Choroid plexus epithelial cell (primary cell): ENCODE measurements at regions not wholly inside any gene's neighbourhood (a gene's known extent, or its start where the extent isn't known, plus 50 kb on each side); places are given as distances from the start of the nearest gene placed in this dataset.

Experiments used
- DNase-seq: peaks from one replicate; pipeline ENCODE4 v3.0.0-alpha.2; 2010; ENCODE audit warnings: low read depth
- H3K4me3 ChIP-seq: 2 replicates; pipeline ENCODE4 v1.5.1; 2011; ENCODE audit warnings: low read depth, mild to moderate bottlenecking, control low read depth, low read length, moderate library complexity
- CTCF ChIP-seq: conservative IDR thresholded peaks from 2 replicates; pipeline ENCODE4 v1.5.1; 2011; ENCODE audit warnings: low read depth, mild to moderate bottlenecking, control low read depth, inconsistent platforms, low read length, moderate library complexity

- no peak overlapping the region for H3K4me3 ChIP-seq
- no peak for TF ChIP-seq CTCF
- DNase-seq = no peak
Observed at GRCh38 chr6:19434065-19434464, 403.1 kb upstream of the ID4 start.

- no peak for TF ChIP-seq CTCF
- no peak overlapping the region for H3K4me3 ChIP-seq
- no peak for DNase-seq
Observed at GRCh38 chr6:19435755-19436154, 401.4 kb upstream of the ID4 start.

GRCh38 chr6:19438566-19439353 lies 398.4 kb upstream of the ID4 start:
- H3K4me3 ChIP-seq = no peak overlapping the region
- TF ChIP-seq CTCF = no peak
- DNase-seq = peak; percentile 57

- TF ChIP-seq CTCF = no peak
- DNase-seq = no peak
- H3K4me3 ChIP-seq = no peak overlapping the region
Observed at GRCh38 chr6:19440531-19440930, 396.6 kb upstream of the ID4 start.

GRCh38 chr6:19443411-19443810 lies 393.8 kb upstream of the ID4 start:
- H3K4me3 ChIP-seq = no peak overlapping the region
- no peak for TF ChIP-seq CTCF
- DNase-seq = no peak

GRCh38 chr6:19444041-19444440 lies 393.1 kb upstream of the ID4 start:
- TF ChIP-seq CTCF = no peak
- H3K4me3 ChIP-seq = no peak overlapping the region
- no peak for DNase-seq

GRCh38 chr6:19444481-19444880 lies 392.7 kb upstream of the ID4 start:
- no peak overlapping the region for H3K4me3 ChIP-seq
- no peak for TF ChIP-seq CTCF
- peak; percentile 58 for DNase-seq
